Lower lobe of right lung (tissue), 2 donors: ENCODE measurements at regions not wholly inside any gene's neighbourhood (a gene's known extent, or its start where the extent isn't known, plus 50 kb on each side); places are given as distances from the start of the nearest gene placed in this dataset.

Experiments
- ATAC-seq, 2 donors: fragments of 200-7000 bp; cut with Tn5 transposase; one replicate each; pipeline ENCODE4 v1.9.1; 2020 to 2022; ENCODE audit warnings: mild to moderate bottlenecking in 2 of 2, moderate library complexity in 2 of 2
- DNase-seq: peaks from one replicate; pipeline ENCODE4 v3.0.0-alpha.2; 2020
- H3K27ac ChIP-seq: fragments of 200-600 bp; one replicate; pipeline ENCODE4 v1.8.0; 2022
- H3K27me3 ChIP-seq: fragments of 200-600 bp; one replicate; pipeline ENCODE4 v1.8.0; 2022; ENCODE audit warnings: low read depth
- H3K36me3 ChIP-seq: fragments of 200-600 bp; one replicate; pipeline ENCODE4 v1.8.0; 2022; ENCODE audit warnings: mild to moderate bottlenecking
- H3K4me1 ChIP-seq: fragments of 200-600 bp; one replicate; pipeline ENCODE4 v1.8.0; 2022
- H3K4me3 ChIP-seq: fragments of 200-600 bp; one replicate; pipeline ENCODE4 v1.8.0; 2022; ENCODE audit warnings: mild to moderate bottlenecking
- H3K9me3 ChIP-seq: fragments of 200-600 bp; one replicate; pipeline ENCODE4 v1.8.0; 2022
- CTCF ChIP-seq: fragments of 200-600 bp; IDR thresholded peaks from one replicate; pipeline ENCODE4 v1.8.0; 2022; ENCODE audit warnings: antibody characterized with exemption, mild to moderate bottlenecking
- intact Hi-C: fragments of 100-400 bp; cut with DNase I; formaldehyde crosslinking; loops from one replicate; pipeline ENCODE4 v1.11.0; 2022
- donor health status: DM: no; HTN: yes; CAD: no; lungs with severe emphysema.

GRCh38 chr5:66322786-66323528, 178.9 kb downstream of the SREK1 start:
- H3K9me3 ChIP-seq = no peaks in the 10 kb centered on the region
- H3K27me3 ChIP-seq = no peaks in the 10 kb centered on the region
- TF ChIP-seq CTCF = no peak
- H3K27ac ChIP-seq = no peak overlapping the region
- intact Hi-C loops = no loop called here
- H3K4me3 ChIP-seq = no peak overlapping the region
- DNase-seq (no peak), ATAC-seq (no peak)
- H3K4me1 ChIP-seq = no peaks in the 10 kb centered on the region
- no peaks in the 10 kb centered on the region for H3K36me3 ChIP-seq

GRCh38 chr5:66323529-66323895, 179.4 kb downstream of the SREK1 start:
- H3K4me1 ChIP-seq = no peaks in the 10 kb centered on the region
- no peaks in the 10 kb centered on the region for H3K27me3 ChIP-seq
- no peak overlapping the region for H3K27ac ChIP-seq
- no peaks in the 10 kb centered on the region for H3K36me3 ChIP-seq
- no peak for TF ChIP-seq CTCF
- DNase-seq (no peak), ATAC-seq (no peak)
- intact Hi-C loops = no loop called here
- H3K9me3 ChIP-seq = no peaks in the 10 kb centered on the region
- H3K4me3 ChIP-seq = no peak overlapping the region

- ATAC-seq (peak in 1 of 2 donors; percentile 35), DNase-seq (no peak)
- intact Hi-C loops = no loop called here
- no peak for TF ChIP-seq CTCF
- H3K27me3 ChIP-seq = no peaks in the 10 kb centered on the region
- H3K27ac ChIP-seq = no peak overlapping the region
- H3K36me3 ChIP-seq = no peaks in the 10 kb centered on the region
- H3K9me3 ChIP-seq = no peaks in the 10 kb centered on the region
- H3K4me1 ChIP-seq = no peaks in the 10 kb centered on the region
- no peak overlapping the region for H3K4me3 ChIP-seq
Observed at GRCh38 chr5:66324357-66324756, 180.3 kb downstream of the SREK1 start.

GRCh38 chr5:66326276-66326675, 182.2 kb downstream of the SREK1 start:
- no peaks in the 10 kb centered on the region for H3K4me1 ChIP-seq
- intact Hi-C loops = no loop called here
- DNase-seq (no peak), ATAC-seq (no peak)
- no peak overlapping the region for H3K4me3 ChIP-seq
- TF ChIP-seq CTCF = no peak
- no peak overlapping the region for H3K27ac ChIP-seq
- no peaks in the 10 kb centered on the region for H3K36me3 ChIP-seq
- no peaks in the 10 kb centered on the region for H3K9me3 ChIP-seq
- no peaks in the 10 kb centered on the region for H3K27me3 ChIP-seq

GRCh38 chr5:66327008-66327407, 182.9 kb downstream of the SREK1 start:
- Histone ChIP-seq H3K27ac (no peak overlapping the region), H3K27me3 (no peaks in the 10 kb centered on the region), H3K4me3 (no peak overlapping the region), H3K9me3 (no peaks in the 10 kb centered on the region), H3K36me3 (no peaks in the 10 kb centered on the region), H3K4me1 (no peaks in the 10 kb centered on the region)
- TF ChIP-seq CTCF = no peak
- intact Hi-C loops = no loop called here
- DNase-seq (no peak), ATAC-seq (no peak)
